Gastrocnemius medialis (tissue), 4 donors: ENCODE measurements at regions not wholly inside any gene's neighbourhood (a gene's known extent, or its start where the extent isn't known, plus 50 kb on each side); places are given as distances from the start of the nearest gene placed in this dataset.

Experiments used
- ATAC-seq, 2 donors: fragments of 150-250 bp; one replicate each; pipeline ENCODE4 v1.9.1; 2016
- DNase-seq, 2 donors: peaks; one replicate each; pipeline ENCODE4 v3.0.0-alpha.2; 2019
- H3K27ac ChIP-seq, 4 donors: fragments of 200-600 bp; sonication (generic); 1 replicate in 1 of 4; 2 replicates in 3 of 4; pipeline ENCODE4 v1.5.1; 2016 to 2018; ENCODE audit warnings: mild to moderate bottlenecking in 2 of 4, moderate library complexity in 1 of 4
- H3K27me3 ChIP-seq, 3 donors: fragments of 200-600 bp; sonication (generic) in 2 of 3; 1 replicate in 1 of 3; 2 replicates in 2 of 3; pipeline versions ENCODE4 v1.5.1 to v1.6.0; 2016 to 2019; ENCODE audit warnings: mild to moderate bottlenecking in 1 of 3, moderate library complexity in 1 of 3
- H3K36me3 ChIP-seq, 2 donors: fragments of 200-600 bp; sonication (generic) in 1 of 2; one replicate each; pipeline ENCODE4 v1.5.1; 2017 to 2018
- H3K4me1 ChIP-seq, 2 donors: fragments of 200-600 bp; sonication (generic) in 1 of 2; one replicate each; pipeline ENCODE4 v1.5.1; 2016 to 2017; ENCODE audit warnings: mild to moderate bottlenecking in 2 of 2
- H3K4me3 ChIP-seq, 4 donors: fragments of 200-600 bp; sonication (generic) in 3 of 4; 1 replicate in 1 of 4; 2 replicates in 3 of 4; pipeline ENCODE4 v1.5.1; 2016 to 2019; ENCODE audit warnings: mild to moderate bottlenecking in 2 of 4
- H3K9me3 ChIP-seq, 3 donors: fragments of 200-600 bp; sonication (generic) in 2 of 3; 1 replicate in 1 of 3; 2 replicates in 2 of 3; pipeline ENCODE4 v1.5.1; 2016 to 2019
- POLR2A ChIP-seq, 2 donors: fragments of 450-650 bp; IDR thresholded peaks; one replicate each; pipeline ENCODE4 v1.6.1; 2017; ENCODE audit warnings: antibody characterized with exemption in 2 of 2, mild to moderate bottlenecking in 2 of 2, moderate library complexity in 2 of 2
- in situ Hi-C, 4 donors: fragments of 200-750 bp; cut with MboI; loops; one replicate each; pipeline versions ENCODE4 v1.15.0 to v1.8.0; 2017; ENCODE audit warnings: low sequenced_read_pairs in 4 of 4
- intact Hi-C: fragments of 100-400 bp; cut with DNase I; formaldehyde crosslinking; loops from one replicate; pipeline ENCODE4 v1.15.1; 2023; ENCODE audit warnings: low total_unique reads
- TF ChIP-seq, protein P1 (sequence below), 5 experiments: fragments of 450-650 bp in 3 of 5; fragments of 200-600 bp in 2 of 5; sonication (generic) in 2 of 5; IDR thresholded peaks in 4 of 5; conservative IDR thresholded peaks in 1 of 5; 1 replicate in 4 of 5; 2 replicates in 1 of 5; pipeline ENCODE4 v1.5.1; 2016 to 2019; ENCODE audit warnings: antibody characterized with exemption in 5 of 5, mild to moderate bottlenecking in 3 of 5, moderate library complexity in 3 of 5

DNA sequence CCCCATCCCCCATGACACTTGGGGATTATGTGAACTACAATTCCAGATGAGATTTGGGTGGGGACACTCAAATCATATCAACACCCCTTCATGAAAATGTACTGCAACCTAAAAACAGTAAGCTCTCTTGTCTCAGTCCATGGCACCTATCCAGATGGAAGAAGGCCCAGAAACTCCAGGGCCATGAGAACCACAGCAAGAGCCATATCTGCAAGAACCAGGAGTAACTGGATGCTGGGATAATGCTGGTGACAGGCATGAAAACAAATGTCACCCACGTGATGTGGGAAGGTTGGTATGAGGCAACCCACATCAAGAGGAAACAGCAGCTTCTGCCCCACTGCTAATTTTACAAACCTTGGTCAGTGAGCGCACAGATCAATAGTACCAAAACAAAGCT, 400.1 kb upstream of the ERCC4 start:
- Histone ChIP-seq H3K9me3 (no peaks in the 10 kb centered on the region), H3K4me3 (no peak overlapping the region), H3K27me3 (no peaks in the 10 kb centered on the region), H3K27ac (no peak overlapping the region), H3K4me1 (no peaks in the 10 kb centered on the region), H3K36me3 (no peaks in the 10 kb centered on the region)
- ATAC-seq (no peak), DNase-seq (no peak)
- intact Hi-C loops (no loop called here), in situ Hi-C loops (no loop called here)
- TF ChIP-seq, protein P1, sequence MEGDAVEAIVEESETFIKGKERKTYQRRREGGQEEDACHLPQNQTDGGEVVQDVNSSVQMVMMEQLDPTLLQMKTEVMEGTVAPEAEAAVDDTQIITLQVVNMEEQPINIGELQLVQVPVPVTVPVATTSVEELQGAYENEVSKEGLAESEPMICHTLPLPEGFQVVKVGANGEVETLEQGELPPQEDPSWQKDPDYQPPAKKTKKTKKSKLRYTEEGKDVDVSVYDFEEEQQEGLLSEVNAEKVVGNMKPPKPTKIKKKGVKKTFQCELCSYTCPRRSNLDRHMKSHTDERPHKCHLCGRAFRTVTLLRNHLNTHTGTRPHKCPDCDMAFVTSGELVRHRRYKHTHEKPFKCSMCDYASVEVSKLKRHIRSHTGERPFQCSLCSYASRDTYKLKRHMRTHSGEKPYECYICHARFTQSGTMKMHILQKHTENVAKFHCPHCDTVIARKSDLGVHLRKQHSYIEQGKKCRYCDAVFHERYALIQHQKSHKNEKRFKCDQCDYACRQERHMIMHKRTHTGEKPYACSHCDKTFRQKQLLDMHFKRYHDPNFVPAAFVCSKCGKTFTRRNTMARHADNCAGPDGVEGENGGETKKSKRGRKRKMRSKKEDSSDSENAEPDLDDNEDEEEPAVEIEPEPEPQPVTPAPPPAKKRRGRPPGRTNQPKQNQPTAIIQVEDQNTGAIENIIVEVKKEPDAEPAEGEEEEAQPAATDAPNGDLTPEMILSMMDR (IDR thresholded peaks at IDR 0.05 in 4 of 5, conservative IDR thresholded peaks at IDR 0.05 in 1 of 5): no peak
- no peak for TF ChIP-seq POLR2A (IDR thresholded peaks at IDR 0.05)

DNA sequence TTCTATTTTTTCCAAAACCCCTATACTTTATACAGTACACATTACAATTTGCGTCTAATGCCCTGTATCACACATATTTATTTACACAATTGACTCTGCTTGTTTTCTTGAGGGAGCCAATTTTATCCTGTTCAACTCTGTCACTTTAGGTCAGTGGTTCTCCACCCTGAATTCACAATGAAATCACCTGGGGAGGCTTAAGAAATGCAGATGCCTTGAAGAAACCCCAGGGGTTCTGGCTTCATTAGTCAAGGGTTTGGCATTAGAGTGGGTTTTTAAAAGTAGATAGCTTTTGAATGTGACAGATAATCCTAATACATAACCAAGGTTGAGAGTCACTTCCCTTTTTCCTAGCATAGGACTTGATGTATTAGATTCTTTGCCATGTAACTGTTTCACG, 398.6 kb upstream of the ERCC4 start:
- no peaks in the 10 kb centered on the region for H3K9me3 ChIP-seq
- H3K36me3 ChIP-seq: no peaks in the 10 kb centered on the region
- no peak for ATAC-seq
- no peak overlapping the region for H3K4me3 ChIP-seq
- in situ Hi-C loops: no loop called here
- intact Hi-C loops: no loop called here
- TF ChIP-seq, protein P1 (IDR thresholded peaks at IDR 0.05 in 4 of 5, conservative IDR thresholded peaks at IDR 0.05 in 1 of 5): no peak
- no peak for TF ChIP-seq POLR2A (IDR thresholded peaks at IDR 0.05)
- H3K27me3 ChIP-seq: no peaks in the 10 kb centered on the region
- no peaks in the 10 kb centered on the region for H3K4me1 ChIP-seq
- H3K27ac ChIP-seq: no peak overlapping the region
- no peak for DNase-seq

DNA sequence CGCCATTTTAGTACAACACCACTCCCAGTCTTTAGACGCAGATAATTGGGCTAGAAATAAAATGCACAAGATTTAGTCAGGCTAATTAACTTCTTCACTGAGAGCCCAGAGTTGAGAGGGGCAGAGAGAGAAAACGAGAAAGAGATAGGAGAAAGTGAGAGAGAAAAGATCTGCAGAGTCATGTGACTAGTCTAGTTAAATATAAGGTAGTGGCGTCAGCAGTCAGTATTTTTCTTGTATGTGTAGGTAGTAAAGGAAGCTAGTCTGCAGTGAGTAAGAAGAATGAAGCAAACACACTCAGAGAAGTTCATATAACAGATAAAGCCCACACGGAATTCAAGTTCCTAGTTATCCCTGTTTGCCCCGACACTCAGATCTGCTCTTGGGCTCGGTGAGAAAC, 392.6 kb upstream of the ERCC4 start:
- DNase-seq (no peak), ATAC-seq (no peak)
- Histone ChIP-seq H3K27me3 (no peaks in the 10 kb centered on the region), H3K36me3 (no peaks in the 10 kb centered on the region), H3K9me3 (no peaks in the 10 kb centered on the region), H3K4me1 (no peaks in the 10 kb centered on the region), H3K27ac (no peak overlapping the region), H3K4me3 (no peak overlapping the region)
- TF ChIP-seq POLR2A (IDR thresholded peaks at IDR 0.05): no peak
- TF ChIP-seq, protein P1 (IDR thresholded peaks at IDR 0.05 in 4 of 5, conservative IDR thresholded peaks at IDR 0.05 in 1 of 5): no peak
- intact Hi-C loops: no loop called here
- in situ Hi-C loops: no loop called here

DNA sequence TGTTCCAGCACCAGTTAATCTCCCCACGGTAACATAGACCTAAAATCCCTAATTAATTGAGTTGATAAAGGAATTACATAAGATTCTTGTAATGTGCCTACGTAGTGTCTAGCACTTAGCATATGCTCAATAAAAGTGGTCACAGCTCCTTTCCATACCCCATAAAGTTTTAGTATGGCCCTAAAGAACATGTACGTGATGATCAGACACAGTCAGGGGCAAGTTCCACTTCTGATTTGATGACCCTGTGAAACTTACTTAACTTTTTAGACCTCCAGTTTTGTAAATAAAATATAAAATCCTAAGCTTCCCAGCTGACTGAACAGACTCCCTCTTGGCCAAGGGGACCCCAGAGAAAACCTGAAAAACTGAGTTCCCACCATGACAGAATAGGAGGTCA, 391.3 kb upstream of the ERCC4 start:
- in situ Hi-C loops: no loop called here
- Histone ChIP-seq H3K4me3 (no peak overlapping the region), H3K4me1 (no peaks in the 10 kb centered on the region), H3K27me3 (no peaks in the 10 kb centered on the region), H3K27ac (no peak overlapping the region), H3K9me3 (no peaks in the 10 kb centered on the region), H3K36me3 (no peaks in the 10 kb centered on the region)
- intact Hi-C loops: no loop called here
- DNase-seq (no peak), ATAC-seq (no peak)
- TF ChIP-seq, protein P1 (IDR thresholded peaks at IDR 0.05 in 4 of 5, conservative IDR thresholded peaks at IDR 0.05 in 1 of 5): no peak
- no peak for TF ChIP-seq POLR2A (IDR thresholded peaks at IDR 0.05)

DNA sequence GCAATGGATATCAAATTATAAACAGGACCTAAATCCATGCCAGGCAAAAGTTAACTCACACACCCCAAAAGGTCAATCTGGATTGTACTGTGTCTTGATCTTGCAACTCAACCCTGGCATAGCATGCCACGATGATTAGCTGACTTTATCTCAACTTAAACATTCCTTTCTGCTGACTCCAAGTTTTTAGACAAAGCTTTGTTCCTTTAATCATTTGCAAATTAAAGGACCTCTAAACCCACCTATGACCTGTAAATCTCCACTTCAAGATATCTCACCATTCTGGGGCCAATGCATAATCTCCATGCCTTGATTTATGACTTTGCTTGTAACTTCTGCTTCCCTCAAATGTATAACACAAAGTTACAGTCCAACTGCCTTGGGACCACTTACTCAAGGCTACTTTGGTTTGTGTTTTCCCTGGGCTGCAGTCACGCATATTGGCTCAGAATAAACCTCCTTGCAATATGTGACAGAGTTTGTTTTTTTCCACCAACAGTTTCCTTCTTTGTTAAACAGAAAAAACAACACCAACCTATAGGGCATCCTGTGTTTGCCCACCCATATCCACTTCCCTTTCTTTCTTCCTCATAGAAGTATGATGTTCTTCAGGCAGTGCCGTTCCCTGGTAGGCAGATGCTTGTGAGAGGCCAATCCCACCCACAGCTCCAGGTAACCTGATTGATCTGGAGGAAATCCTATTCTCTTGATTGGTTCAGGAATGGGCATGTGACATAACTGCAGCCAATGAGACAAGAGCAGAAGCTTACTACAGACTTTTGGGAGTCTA, 390.6 kb upstream of the ERCC4 start:
- DNase-seq (no peak), ATAC-seq (no peak)
- TF ChIP-seq POLR2A (IDR thresholded peaks at IDR 0.05): no peak
- TF ChIP-seq, protein P1 (IDR thresholded peaks at IDR 0.05 in 4 of 5, conservative IDR thresholded peaks at IDR 0.05 in 1 of 5): no peak
- in situ Hi-C loops: no loop called here
- Histone ChIP-seq H3K27ac (no peak overlapping the region), H3K4me1 (no peaks in the 10 kb centered on the region), H3K4me3 (no peak overlapping the region), H3K27me3 (no peaks in the 10 kb centered on the region), H3K9me3 (no peaks in the 10 kb centered on the region), H3K36me3 (no peaks in the 10 kb centered on the region)
- intact Hi-C loops: no loop called here
